ENCODE measurements at regions not wholly inside any gene's neighbourhood (a gene's known extent, or its start where the extent isn't known, plus 50 kb on each side); places are given as distances from the start of the nearest gene placed in this dataset.
A peak's percentile ranks its signal among the peaks of the same experiment; 100 is the strongest.

DNA sequence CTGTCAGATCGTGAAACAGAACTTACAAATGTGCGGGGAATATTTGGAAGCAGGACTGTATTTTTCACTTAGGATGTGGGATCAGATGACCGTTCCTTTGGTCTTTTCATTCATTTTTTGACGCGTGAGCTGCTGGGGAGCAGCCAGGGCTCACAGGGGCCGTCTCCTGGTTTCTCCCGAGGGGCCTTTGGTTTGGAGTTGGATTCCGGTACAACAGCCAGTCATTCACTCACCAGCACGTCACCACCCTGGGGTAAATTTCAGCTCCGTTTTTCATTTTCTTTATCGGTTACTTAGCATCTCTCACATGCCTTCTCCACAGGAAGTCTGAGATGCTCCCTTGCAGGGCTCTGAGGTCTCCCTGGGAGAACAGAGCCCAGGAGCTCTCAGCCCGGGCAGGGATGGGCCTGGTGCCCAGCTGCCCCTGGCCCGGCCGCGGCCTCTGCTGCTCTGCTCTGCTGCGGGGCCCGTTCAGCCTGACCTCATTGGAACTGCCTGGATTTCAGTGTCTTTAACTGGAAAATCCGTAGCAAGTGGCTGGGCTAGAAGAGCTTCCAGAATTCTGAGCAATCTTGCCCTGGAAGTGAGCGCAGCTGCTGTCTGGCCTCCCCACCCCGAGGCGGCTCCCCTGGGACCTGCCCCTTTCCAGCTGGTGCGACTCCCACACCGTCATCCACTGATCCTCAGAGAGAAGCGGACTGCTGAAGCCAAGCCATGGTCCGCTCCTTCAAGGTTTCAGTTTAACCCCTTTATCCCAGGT, 335.6 kb downstream of the EIPR1 start:
- peak overlapping the region; percentile 36 for H3K27ac ChIP-seq
- 25 to 42% (median 33%) methylated on average over 25 of the region's 25 CpGs for WGBS, 3 donors
- intact Hi-C loops (cut with DNase I): no loop called here

GRCh38 chr2:3041246-3041645, 336.4 kb downstream of the EIPR1 start:
- DNase-seq (no peak), ATAC-seq (no peak)
- Histone ChIP-seq H3K9me3 (no peaks in the 10 kb centered on the region), H3K4me3 (no peak overlapping the region), H3K36me3 (ENCODE audit: insufficient read depth in 1 of 2, low read depth in 1 of 2) (no peaks in the 10 kb centered on the region), H3K27ac (no peak overlapping the region), H3K27me3 (ENCODE audit: insufficient read depth in 3 of 3, low read length in 2 of 3) (peaks cover 0 to 26% (median 6%) of the 10 kb centered on the region in 3 donors), H3K4me1 (no peaks in the 10 kb centered on the region)
- WGBS, 3 donors: 38 to 63% (median 46%) methylated on average over 17 of the region's 17 CpGs
- intact Hi-C loops (cut with DNase I): no loop called here
- no peak for TF ChIP-seq CTCF (IDR thresholded peaks at IDR 0.05)

More for the DNA sequence above, 335.6 kb downstream of the EIPR1 start:
- Histone ChIP-seq H3K4me3 (no peak overlapping the region), H3K4me1 (no peaks in the 10 kb centered on the region), H3K36me3 (ENCODE audit: insufficient read depth in 1 of 2, low read depth in 1 of 2) (no peaks in the 10 kb centered on the region), H3K9me3 (no peaks in the 10 kb centered on the region), H3K27me3 (ENCODE audit: insufficient read depth in 3 of 3, low read length in 2 of 3) (peaks cover 0 to 26% (median 6%) of the 10 kb centered on the region in 3 donors)
- DNase-seq (peak; percentile 61 to 76), ATAC-seq (peak; percentile 40 to 60 (median 56))
- TF ChIP-seq CTCF (IDR thresholded peaks at IDR 0.05): no peak

DNA sequence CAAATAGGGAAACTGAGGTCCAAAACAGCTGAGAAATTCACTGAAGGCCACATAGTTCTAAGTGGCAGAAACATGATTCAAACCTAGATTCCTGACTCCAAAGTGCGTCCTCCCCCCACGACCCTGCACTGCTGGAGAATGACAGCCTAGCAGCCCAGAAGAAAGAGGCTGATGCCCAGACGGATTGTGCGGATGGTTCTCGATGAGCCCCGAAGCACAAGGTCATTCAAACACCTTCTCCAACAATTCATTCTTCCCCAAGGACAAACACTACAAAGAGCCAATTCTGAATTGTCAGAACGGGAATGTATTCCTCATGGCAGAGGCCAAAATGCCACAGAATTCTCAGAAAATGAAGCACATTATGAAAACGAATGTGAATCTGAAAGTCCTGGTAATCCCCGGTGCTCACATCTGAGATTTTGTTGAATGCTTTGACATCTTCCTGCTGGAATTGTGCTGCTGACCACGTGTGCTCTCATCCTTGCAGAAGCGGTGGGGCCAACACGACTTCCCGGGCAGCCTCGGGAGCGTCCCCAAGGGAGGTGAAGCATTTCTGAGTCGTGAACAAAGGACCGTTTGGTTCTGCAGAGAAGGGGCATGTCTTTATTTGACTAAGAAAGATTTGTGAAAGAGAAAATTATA, 337.0 kb downstream of the EIPR1 start:
- Histone ChIP-seq H3K9me3 (no peaks in the 10 kb centered on the region), H3K36me3 (ENCODE audit: insufficient read depth in 1 of 2, low read depth in 1 of 2) (no peaks in the 10 kb centered on the region), H3K27ac (no peak overlapping the region), H3K4me3 (no peak overlapping the region), H3K27me3 (ENCODE audit: insufficient read depth in 3 of 3, low read length in 2 of 3) (peaks cover 0 to 26% (median 6%) of the 10 kb centered on the region in 3 donors), H3K4me1 (no peaks in the 10 kb centered on the region)
- whole genome bisulfite sequencing, 3 donors: 32 to 52% (median 34%) methylated on average over 17 of the region's 17 CpGs
- no peak for TF ChIP-seq CTCF (IDR thresholded peaks at IDR 0.05)
- ATAC-seq (no peak), DNase-seq (peak in 1 of 2 donors; percentile 59)
- intact Hi-C loops (cut with DNase I): no loop called here

- no peaks in the 10 kb centered on the region for H3K9me3 ChIP-seq
- intact Hi-C loops (cut with DNase I): no loop called here
- WGBS, 3 donors: 85 to 100% (median 92%) methylated on average over 2 of the region's 2 CpGs
- H3K36me3 ChIP-seq (ENCODE audit: insufficient read depth in 1 of 2, low read depth in 1 of 2): no peaks in the 10 kb centered on the region
- no peak overlapping the region for H3K4me3 ChIP-seq
- no peaks in the 10 kb centered on the region for H3K4me1 ChIP-seq
- peaks cover 0 to 26% (median 6%) of the 10 kb centered on the region in 3 donors for H3K27me3 ChIP-seq (ENCODE audit: insufficient read depth in 3 of 3, low read length in 2 of 3)
- ATAC-seq: no peak
- no peak for DNase-seq
- TF ChIP-seq CTCF (IDR thresholded peaks at IDR 0.05): no peak
- H3K27ac ChIP-seq: no peak overlapping the region
These were observed 337.6 kb downstream of the EIPR1 start for GRCh38 chr2:3040066-3040428.
